Erythroblast (primary cell): ENCODE measurements at regions not wholly inside any gene's neighbourhood (a gene's known extent, or its start where the extent isn't known, plus 50 kb on each side); places are given as distances from the start of the nearest gene placed in this dataset.

Source experiments
- GATA1 ChIP-seq: IDR thresholded peaks from 2 replicates; pipeline ENCODE4 v1.6.1; 2011; ENCODE audit warnings: low read depth, mild to moderate bottlenecking, control low read depth, low read length, moderate library complexity
- POLR2A ChIP-seq: IDR thresholded peaks from 2 replicates; pipeline ENCODE4 v1.6.1; 2011; ENCODE audit warnings: mild to moderate bottlenecking, low read length

- TF ChIP-seq POLR2A (no peak), GATA1 (no peak)
Measured at GRCh38 chr3:147652651-147653366, 243.6 kb downstream of the ZIC1 start.
